Thyroid gland (tissue), 4 donors: ENCODE measurements at regions not wholly inside any gene's neighbourhood (a gene's known extent, or its start where the extent isn't known, plus 50 kb on each side); places are given as distances from the start of the nearest gene placed in this dataset.
"Not testable (repeated sequence)": the region's sequence is repeated elsewhere in the genome, so short reads cannot be mapped to it uniquely, and the experiment has no call there.

Source experiments
- DNase-seq, 2 donors: peaks; one replicate each; pipeline ENCODE4 v3.0.0-alpha.2; 2019
- H3K27ac ChIP-seq, 3 donors: fragments of 200-600 bp; sonication (generic); 1 replicate in 2 of 3; 2 replicates in 1 of 3; pipeline ENCODE4 v1.5.1; 2016 to 2019; ENCODE audit warnings: mild to moderate bottlenecking in 1 of 3, moderate library complexity in 1 of 3
- H3K27me3 ChIP-seq: fragments of 200-600 bp; sonication (generic); one replicate; pipeline ENCODE4 v1.5.1; 2019
- H3K36me3 ChIP-seq, 2 donors: fragments of 200-600 bp; sonication (generic); one replicate each; pipeline ENCODE4 v1.5.1; 2016 to 2019
- H3K4me1 ChIP-seq, 2 donors: fragments of 200-600 bp; sonication (generic); one replicate each; pipeline ENCODE4 v1.5.1; 2017 to 2019
- H3K4me3 ChIP-seq, 3 donors: fragments of 200-600 bp; sonication (generic); replicated peaks in 1 of 3; 1 replicate in 2 of 3; 2 replicates in 1 of 3; pipeline ENCODE4 v1.5.1; 2016; ENCODE audit warnings: mild to moderate bottlenecking in 1 of 3
- H3K9me3 ChIP-seq: fragments of 200-600 bp; sonication (generic); one replicate; pipeline ENCODE4 v1.5.1; 2017
- POLR2A ChIP-seq, 2 donors: fragments of 450-650 bp; IDR thresholded peaks; one replicate each; pipeline ENCODE4 v1.6.1; 2017; ENCODE audit warnings: antibody characterized with exemption in 2 of 2, mild to moderate bottlenecking in 2 of 2, moderate library complexity in 1 of 2
- WGBS, 2 donors: methylation state at CpG; one replicate each; pipeline ENCODE4 v1.1.5; 2017; 5-methylcytosine and 5-hydroxymethylcytosine counted together
- intact Hi-C: fragments of 100-400 bp; cut with DNase I; formaldehyde crosslinking; loops from one replicate; pipeline ENCODE4 v1.15.1; 2023
- TF ChIP-seq, protein P1 (sequence below), 6 experiments: fragments of 200-600 bp in 3 of 6; fragments of 450-650 bp in 3 of 6; sonication (generic) in 3 of 6; IDR thresholded peaks; one replicate each; pipeline ENCODE4 v1.5.1; 2016 to 2019; ENCODE audit warnings: antibody characterized with exemption in 6 of 6, mild to moderate bottlenecking in 2 of 6, inconsistent platforms in 1 of 6, moderate library complexity in 1 of 6

- no peak for TF ChIP-seq POLR2A (IDR thresholded peaks at IDR 0.05)
- TF ChIP-seq, protein P1, sequence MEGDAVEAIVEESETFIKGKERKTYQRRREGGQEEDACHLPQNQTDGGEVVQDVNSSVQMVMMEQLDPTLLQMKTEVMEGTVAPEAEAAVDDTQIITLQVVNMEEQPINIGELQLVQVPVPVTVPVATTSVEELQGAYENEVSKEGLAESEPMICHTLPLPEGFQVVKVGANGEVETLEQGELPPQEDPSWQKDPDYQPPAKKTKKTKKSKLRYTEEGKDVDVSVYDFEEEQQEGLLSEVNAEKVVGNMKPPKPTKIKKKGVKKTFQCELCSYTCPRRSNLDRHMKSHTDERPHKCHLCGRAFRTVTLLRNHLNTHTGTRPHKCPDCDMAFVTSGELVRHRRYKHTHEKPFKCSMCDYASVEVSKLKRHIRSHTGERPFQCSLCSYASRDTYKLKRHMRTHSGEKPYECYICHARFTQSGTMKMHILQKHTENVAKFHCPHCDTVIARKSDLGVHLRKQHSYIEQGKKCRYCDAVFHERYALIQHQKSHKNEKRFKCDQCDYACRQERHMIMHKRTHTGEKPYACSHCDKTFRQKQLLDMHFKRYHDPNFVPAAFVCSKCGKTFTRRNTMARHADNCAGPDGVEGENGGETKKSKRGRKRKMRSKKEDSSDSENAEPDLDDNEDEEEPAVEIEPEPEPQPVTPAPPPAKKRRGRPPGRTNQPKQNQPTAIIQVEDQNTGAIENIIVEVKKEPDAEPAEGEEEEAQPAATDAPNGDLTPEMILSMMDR (IDR thresholded peaks at IDR 0.05) = no peak
- DNase-seq = no peak
- WGBS, 2 donors = 83 to 88% methylated on average over 7 of the region's 7 CpGs
- intact Hi-C loops = no loop called here
- Histone ChIP-seq H3K9me3 (no peaks in the 10 kb centered on the region), H3K4me1 (no peaks in the 10 kb centered on the region), H3K4me3 (no peak overlapping the region), H3K36me3 (no peaks in the 10 kb centered on the region), H3K27ac (no peak overlapping the region), H3K27me3 (no peaks in the 10 kb centered on the region)
These were observed 52.3 kb upstream of the PTPN12 start for GRCh38 chr7:77484785-77485184.

DNA sequence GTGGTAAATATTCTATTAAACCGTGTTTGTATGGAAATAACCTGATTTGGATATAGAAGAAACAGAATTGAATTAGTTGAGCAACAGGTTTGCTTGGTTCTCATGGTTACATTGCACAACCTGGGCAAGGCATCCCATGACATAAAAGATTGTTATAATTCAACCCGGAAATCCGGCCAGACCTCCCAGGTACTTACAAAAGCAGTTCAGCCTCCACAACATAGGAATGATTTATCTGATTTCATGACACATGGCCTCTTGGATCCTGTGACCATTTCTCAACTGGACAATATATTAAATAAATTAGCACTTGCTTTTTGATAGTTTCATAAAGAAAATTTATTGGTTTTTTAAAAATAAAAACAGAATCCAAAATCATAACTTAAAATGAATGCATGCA is 55.1 kb upstream of the PTPN12 start:
- TF ChIP-seq, protein P1 (IDR thresholded peaks at IDR 0.05) = no peak
- TF ChIP-seq POLR2A (IDR thresholded peaks at IDR 0.05) = no peak
- Histone ChIP-seq H3K27ac (no peak overlapping the region), H3K9me3 (no peaks in the 10 kb centered on the region), H3K36me3 (no peaks in the 10 kb centered on the region), H3K4me1 (no peaks in the 10 kb centered on the region), H3K4me3 (no peak overlapping the region), H3K27me3 (no peaks in the 10 kb centered on the region)
- intact Hi-C loops = no loop called here
- DNase-seq = peak; percentile 17 to 23
- WGBS, 2 donors = 62 to 65% methylated on average over 3 of the region's 3 CpGs

DNA sequence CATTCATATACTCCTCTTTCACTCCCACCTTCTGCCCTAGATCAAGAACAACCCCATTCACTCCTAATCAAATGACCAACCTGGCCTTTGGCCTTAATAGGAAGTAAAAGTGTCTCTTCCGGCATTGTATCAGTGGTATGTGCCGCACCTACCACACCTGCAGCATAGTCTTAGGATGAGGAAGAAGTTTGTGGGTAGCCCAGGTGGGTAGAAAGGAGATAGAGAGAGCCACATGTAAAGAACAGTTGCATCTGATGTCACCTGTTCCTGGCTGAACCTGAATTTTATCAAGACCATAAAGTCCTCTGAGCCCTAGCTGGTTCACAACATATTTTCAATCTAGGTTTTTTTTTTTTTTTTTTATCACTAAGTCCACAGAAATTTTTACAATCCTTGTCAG is 55.5 kb upstream of the PTPN12 start:
- no peaks in the 10 kb centered on the region for H3K9me3 ChIP-seq
- WGBS, 2 donors = 83 to 85% methylated on average over 2 of the region's 2 CpGs
- H3K4me3 ChIP-seq = no peak overlapping the region
- H3K27ac ChIP-seq = no peak overlapping the region
- H3K4me1 ChIP-seq = no peaks in the 10 kb centered on the region
- H3K36me3 ChIP-seq = no peaks in the 10 kb centered on the region
- intact Hi-C loops = no loop called here
- no peak for DNase-seq
- TF ChIP-seq, protein P1 (IDR thresholded peaks at IDR 0.05) = no peak
- no peak for TF ChIP-seq POLR2A (IDR thresholded peaks at IDR 0.05)
- H3K27me3 ChIP-seq = no peaks in the 10 kb centered on the region

- WGBS, 2 donors = 93% methylated on average over 4 of the region's 4 CpGs
- H3K27me3 ChIP-seq, H3K36me3 ChIP-seq, intact Hi-C loops, DNase-seq, H3K27ac ChIP-seq, H3K9me3 ChIP-seq, H3K4me1 ChIP-seq, H3K4me3 ChIP-seq: not testable (repeated sequence)
These were observed 56.9 kb upstream of the PTPN12 start for GRCh38 chr7:77480102-77480627.

GRCh38 chr7:77479536-77480088 is 57.5 kb upstream of the PTPN12 start:
- WGBS, 2 donors = 88 to 94% methylated on average over 3 of the region's 3 CpGs
- no peak overlapping the region for H3K4me3 ChIP-seq
- no peaks in the 10 kb centered on the region for H3K4me1 ChIP-seq
- TF ChIP-seq, protein P1 (IDR thresholded peaks at IDR 0.05) = no peak
- TF ChIP-seq POLR2A (IDR thresholded peaks at IDR 0.05) = no peak
- no peaks in the 10 kb centered on the region for H3K27me3 ChIP-seq
- no peak for DNase-seq
- H3K36me3 ChIP-seq = no peaks in the 10 kb centered on the region
- H3K27ac ChIP-seq = no peak overlapping the region
- intact Hi-C loops = no loop called here
- H3K9me3 ChIP-seq = no peaks in the 10 kb centered on the region
